Keratinocyte (primary cell): ENCODE measurements at regions not wholly inside any gene's neighbourhood (a gene's known extent, or its start where the extent isn't known, plus 50 kb on each side); places are given as distances from the start of the nearest gene placed in this dataset.

Experiments
- DNase-seq: peaks from one replicate; pipeline ENCODE4 v3.0.0-alpha.2; 2011; ENCODE audit warnings: low read depth, missing footprints, low spot score
- FAIRE-seq: peaks from 2 replicates; lab custom pipeline; 2011; peaks lifted over from hg19 to GRCh38; lab: Jason Lieb, UNC
- H2AFZ ChIP-seq: 2 replicates; pipeline ENCODE4 v1.6.0; 2012; ENCODE audit warnings: low read length, control low read depth, inconsistent platforms; ENCODE audit not compliant: control insufficient read depth
- H3K27ac ChIP-seq: 2 replicates; pipeline ENCODE4 v1.5.1; 2011; ENCODE audit warnings: low read length; ENCODE audit not compliant: control insufficient read depth, insufficient read depth
- H3K27me3 ChIP-seq: 3 replicates; pipeline ENCODE4 v1.6.0; 2011; ENCODE audit warnings: low read length; ENCODE audit not compliant: control insufficient read depth, insufficient read depth; ENCODE audit errors: extremely low read depth
- H3K36me3 ChIP-seq, 2 experiments: 2 replicates in 1 of 2; 3 replicates in 1 of 2; pipeline ENCODE4 v1.5.1; 2011; ENCODE audit warnings: low read length in 2 of 2, mild to moderate bottlenecking in 1 of 2; ENCODE audit not compliant: control insufficient read depth in 2 of 2, insufficient read depth in 2 of 2; ENCODE audit errors: extremely low read depth in 1 of 2
- H3K4me1 ChIP-seq: 3 replicates; pipeline ENCODE4 v1.5.1; 2011; ENCODE audit warnings: low read length; ENCODE audit not compliant: control insufficient read depth, insufficient read depth; ENCODE audit errors: extremely low read depth
- H3K4me2 ChIP-seq: 3 replicates; pipeline ENCODE4 v1.6.0; 2011; ENCODE audit warnings: low read depth, low read length; ENCODE audit not compliant: control insufficient read depth, insufficient read depth; ENCODE audit errors: extremely low read depth
- H3K4me3 ChIP-seq, 3 experiments: fragments of 200-600 bp in 1 of 3; sonication (generic) in 1 of 3; 2 replicates in 2 of 3; 3 replicates in 1 of 3; pipeline ENCODE4 v1.5.1; 2011 to 2016; ENCODE audit warnings: low read length in 3 of 3, mild to moderate bottlenecking in 3 of 3, control low read depth in 2 of 3, inconsistent platforms in 1 of 3, low read depth in 1 of 3, mixed read lengths in 1 of 3, mixed run types in 1 of 3, moderate library complexity in 1 of 3; ENCODE audit not compliant: control insufficient read depth in 2 of 3, insufficient read depth in 2 of 3; ENCODE audit errors: extremely low read depth in 1 of 3
- H3K79me2 ChIP-seq: 2 replicates; pipeline ENCODE4 v1.6.0; 2012; ENCODE audit warnings: low read length; ENCODE audit not compliant: control insufficient read depth, insufficient read depth
- H3K9ac ChIP-seq: 3 replicates; pipeline ENCODE4 v1.6.0; 2011; ENCODE audit warnings: low read length; ENCODE audit not compliant: control insufficient read depth, insufficient read depth; ENCODE audit errors: extremely low read depth
- H3K9me1 ChIP-seq: 3 replicates; pipeline ENCODE4 v1.6.0; 2011; ENCODE audit warnings: low read length; ENCODE audit not compliant: control insufficient read depth, insufficient read depth; ENCODE audit errors: extremely low read depth
- H3K9me3 ChIP-seq: 2 replicates; pipeline ENCODE4 v1.5.1; 2012; ENCODE audit warnings: low read depth, low read length; ENCODE audit not compliant: control insufficient read depth
- H4K20me1 ChIP-seq: 3 replicates; pipeline ENCODE4 v1.6.0; 2011; ENCODE audit warnings: low read length; ENCODE audit not compliant: control insufficient read depth, insufficient read depth; ENCODE audit errors: extremely low read depth
- CTCF ChIP-seq, 3 experiments: IDR thresholded peaks in 1 of 3; conservative IDR thresholded peaks in 1 of 3; optimal IDR thresholded peaks in 1 of 3; 2 replicates in 2 of 3; 3 replicates in 1 of 3; pipeline versions ENCODE3 to v1.5.1; 2011; ENCODE audit warnings: low read length in 3 of 3, mild to moderate bottlenecking in 3 of 3, moderate library complexity in 2 of 3, control low read depth in 1 of 3, inconsistent platforms in 1 of 3; ENCODE audit not compliant: insufficient read depth in 2 of 3; ENCODE audit errors: extremely low read depth in 1 of 3
- EZH2 ChIP-seq: IDR thresholded peaks from one replicate; pipeline ENCODE4 v1.6.1; 2012; ENCODE audit warnings: inconsistent platforms, mild to moderate bottlenecking, low read length, moderate library complexity
- dilution Hi-C: fragments of 300-500 bp; cut with MboI; formaldehyde crosslinking; loops from one replicate; pipeline ENCODE4 v1.7.0; 2020; ENCODE audit warnings: low sequenced_read_pairs; ENCODE audit not compliant: extremely low pct_ligation_motif_present

GRCh38 chrX:94752434-94753169, 1078.6 kb downstream of the FAM133A start:
- DNase-seq (no peak), FAIRE-seq (no peak)
- Histone ChIP-seq H3K27me3 (no peaks in the 10 kb centered on the region), H3K9me3 (no peaks in the 10 kb centered on the region), H3K79me2 (no peaks in the 10 kb centered on the region), H3K27ac (no peak overlapping the region), H3K9me1 (no peaks in the 10 kb centered on the region), H3K4me1 (no peaks in the 10 kb centered on the region), H3K4me3 (no peak overlapping the region), H2AFZ (no peak overlapping the region), H3K4me2 (no peak overlapping the region), H3K36me3 (no peaks in the 10 kb centered on the region), H4K20me1 (no peaks in the 10 kb centered on the region), H3K9ac (no peak overlapping the region)
- dilution Hi-C loops = no loop called here
- TF ChIP-seq EZH2 (no peak), CTCF (optimal IDR thresholded peaks at IDR 0.05 in 1 of 3, IDR thresholded peaks at IDR 0.05 in 1 of 3, conservative IDR thresholded peaks at IDR 0.05 in 1 of 3; ENCODE audit: extremely low read depth in 1 of 3, insufficient read depth in 2 of 3, low read length in 3 of 3) (no peak)

- Histone ChIP-seq H3K9me3 (no peaks in the 10 kb centered on the region), H3K79me2 (no peaks in the 10 kb centered on the region), H3K9me1 (no peaks in the 10 kb centered on the region), H3K27ac (no peak overlapping the region), H3K9ac (no peak overlapping the region), H3K4me1 (no peaks in the 10 kb centered on the region), H3K4me3 (no peak overlapping the region), H4K20me1 (no peaks in the 10 kb centered on the region), H2AFZ (no peak overlapping the region), H3K36me3 (no peaks in the 10 kb centered on the region), H3K27me3 (no peaks in the 10 kb centered on the region), H3K4me2 (no peak overlapping the region)
- dilution Hi-C loops = no loop called here
- TF ChIP-seq CTCF (optimal IDR thresholded peaks at IDR 0.05 in 1 of 3, IDR thresholded peaks at IDR 0.05 in 1 of 3, conservative IDR thresholded peaks at IDR 0.05 in 1 of 3; ENCODE audit: extremely low read depth in 1 of 3, insufficient read depth in 2 of 3, low read length in 3 of 3) (no peak), EZH2 (no peak)
- no peak for FAIRE-seq
- no peak for DNase-seq
These were observed 1084.1 kb downstream of the FAM133A start for GRCh38 chrX:94758130-94758529.
